ENCODE measurements at regions not wholly inside any gene's neighbourhood (a gene's known extent, or its start where the extent isn't known, plus 50 kb on each side); places are given as distances from the start of the nearest gene placed in this dataset.
A peak's percentile ranks its signal among the peaks of the same experiment; 100 is the strongest.

- no peak overlapping the region for H2AFZ ChIP-seq
- H4K20me1 ChIP-seq (ENCODE audit: insufficient read depth, poor library complexity, severe bottlenecking): no peaks in the 10 kb centered on the region
- no peaks in the 10 kb centered on the region for H3K36me3 ChIP-seq (replicated peaks; ENCODE audit: insufficient read depth, low read depth)
- H3K27me3 ChIP-seq: no peaks in the 10 kb centered on the region
- H3K4me1 ChIP-seq (ENCODE audit: insufficient read depth): no peaks in the 10 kb centered on the region
- peaks cover 12% of the 10 kb centered on the region for H3K79me2 ChIP-seq
- H3K4me3 ChIP-seq: no peak overlapping the region
- no peak overlapping the region for H3K27ac ChIP-seq
- H3K9me2 ChIP-seq (replicated peaks; ENCODE audit: insufficient read depth): no peaks in the 10 kb centered on the region
- no peaks in the 10 kb centered on the region for H3K9me3 ChIP-seq (ENCODE audit: low read depth)
- H3K4me2 ChIP-seq: no peak overlapping the region
- no peak for DNase-seq (ENCODE audit: low spot score)
- WGBS (ENCODE audit: low lambda C conversion rate, missing lambda C conversion rate): 92% methylated on average over 3 of the region's 3 CpGs
- no peak for TF ChIP-seq EZH2phosphoT487 (IDR thresholded peaks at IDR 0.05; ENCODE audit: low read depth, severe bottlenecking, unreplicated experiment)
- no peak for TF ChIP-seq CTCF (IDR thresholded peaks at IDR 0.05; ENCODE audit: poor library complexity)
- no peak for TF ChIP-seq EZH2 (IDR thresholded peaks at IDR 0.05; ENCODE audit: borderline replicate concordance)
These were observed 59.4 kb upstream of the ECE1 start for GRCh38 chr1:21349693-21350092.

GRCh38 chr1:21347072-21347581, 56.9 kb upstream of the ECE1 start:
- TF ChIP-seq EZH2phosphoT487 (IDR thresholded peaks at IDR 0.05; ENCODE audit: low read depth, severe bottlenecking, unreplicated experiment) (no peak), CTCF (IDR thresholded peaks at IDR 0.05; ENCODE audit: poor library complexity) (no peak), EZH2 (IDR thresholded peaks at IDR 0.05; ENCODE audit: borderline replicate concordance) (no peak)
- Histone ChIP-seq H3K4me3 (no peak overlapping the region), H3K9me2 (replicated peaks; ENCODE audit: insufficient read depth) (no peaks in the 10 kb centered on the region), H3K9me3 (ENCODE audit: low read depth) (no peaks in the 10 kb centered on the region), H3K4me1 (ENCODE audit: insufficient read depth) (peaks cover 22% of the 10 kb centered on the region), H4K20me1 (ENCODE audit: insufficient read depth, poor library complexity, severe bottlenecking) (peaks cover 21% of the 10 kb centered on the region), H3K36me3 (replicated peaks; ENCODE audit: insufficient read depth, low read depth) (no peaks in the 10 kb centered on the region), H2AFZ (no peak overlapping the region), H3K79me2 (peaks cover 38% of the 10 kb centered on the region), H3K27ac (no peak overlapping the region), H3K4me2 (peak overlapping the region; percentile 80), H3K27me3 (no peaks in the 10 kb centered on the region)
- no peak for DNase-seq (ENCODE audit: low spot score)
- 62% methylated on average over 8 of the region's 8 CpGs for WGBS (ENCODE audit: low lambda C conversion rate, missing lambda C conversion rate)

GRCh38 chr1:21346365-21347071, 56.3 kb upstream of the ECE1 start:
- Histone ChIP-seq H3K4me1 (ENCODE audit: insufficient read depth) (peaks cover 28% of the 10 kb centered on the region), H3K9me2 (replicated peaks; ENCODE audit: insufficient read depth) (no peaks in the 10 kb centered on the region), H3K36me3 (replicated peaks; ENCODE audit: insufficient read depth, low read depth) (no peaks in the 10 kb centered on the region), H3K4me3 (peak overlapping the region; percentile 63), H3K4me2 (peak overlapping the region; percentile 80), H3K79me2 (peaks cover 44% of the 10 kb centered on the region), H3K9me3 (ENCODE audit: low read depth) (no peaks in the 10 kb centered on the region), H4K20me1 (ENCODE audit: insufficient read depth, poor library complexity, severe bottlenecking) (peaks cover 25% of the 10 kb centered on the region), H2AFZ (peak overlapping the region; percentile 43), H3K27me3 (no peaks in the 10 kb centered on the region), H3K27ac (no peak overlapping the region)
- DNase-seq (ENCODE audit: low spot score): no peak
- 63% methylated on average over 13 of the region's 13 CpGs for WGBS (ENCODE audit: low lambda C conversion rate, missing lambda C conversion rate)
- TF ChIP-seq EZH2phosphoT487 (IDR thresholded peaks at IDR 0.05; ENCODE audit: low read depth, severe bottlenecking, unreplicated experiment) (no peak), EZH2 (IDR thresholded peaks at IDR 0.05; ENCODE audit: borderline replicate concordance) (no peak), CTCF (IDR thresholded peaks at IDR 0.05; ENCODE audit: poor library complexity) (no peak)
